ENCODE measurements at regions not wholly inside any gene's neighbourhood (a gene's known extent, or its start where the extent isn't known, plus 50 kb on each side); places are given as distances from the start of the nearest gene placed in this dataset.
"Not testable (repeated sequence)": the region's sequence is repeated elsewhere in the genome, so short reads cannot be mapped to it uniquely, and the experiment has no call there.

DNA sequence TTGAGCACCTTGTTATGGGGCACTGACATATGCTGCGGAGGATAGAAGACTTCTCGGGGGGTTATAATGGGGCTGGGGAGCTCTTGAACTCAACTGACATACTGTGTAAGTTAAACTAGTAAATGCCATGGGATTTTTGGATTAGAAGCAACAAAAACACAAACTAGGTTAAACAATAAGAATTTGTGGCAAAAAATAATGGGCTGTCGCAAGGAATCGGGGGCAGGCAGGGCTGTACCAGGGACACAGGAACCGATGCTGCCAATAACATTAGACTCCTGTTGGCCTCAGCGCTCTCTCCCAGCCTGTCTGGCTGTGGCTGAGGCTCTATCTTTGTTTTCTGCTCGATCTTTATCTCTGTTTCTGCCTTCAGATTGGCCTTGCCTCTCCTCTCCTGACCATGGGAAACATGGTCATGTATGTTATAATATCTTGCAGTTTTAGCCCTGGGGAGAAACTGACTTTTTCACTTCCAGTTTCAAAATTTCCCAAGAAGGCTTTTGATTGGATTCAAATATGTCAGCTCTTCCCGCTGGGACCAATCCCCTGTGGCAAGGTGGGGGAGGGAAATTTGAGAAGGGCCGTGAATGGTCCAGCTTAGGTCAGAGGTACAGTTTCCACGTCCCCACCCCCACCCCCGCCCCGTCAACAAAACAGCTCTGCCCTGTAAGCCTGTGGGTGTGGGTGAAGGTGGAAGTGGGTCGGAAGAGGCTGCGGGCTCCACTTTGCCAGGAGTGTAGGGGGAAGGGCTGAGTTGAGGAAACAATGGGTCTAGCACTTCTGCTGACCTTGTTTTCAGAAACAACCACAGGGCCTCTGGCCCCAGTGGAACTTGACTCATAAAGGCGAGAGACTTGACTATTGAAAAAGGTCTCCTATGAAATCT, 161.1 kb upstream of the TBL1XR1 start:
- DNase-seq (ENCODE audit: low spot score) = peak; percentile 39

DNA sequence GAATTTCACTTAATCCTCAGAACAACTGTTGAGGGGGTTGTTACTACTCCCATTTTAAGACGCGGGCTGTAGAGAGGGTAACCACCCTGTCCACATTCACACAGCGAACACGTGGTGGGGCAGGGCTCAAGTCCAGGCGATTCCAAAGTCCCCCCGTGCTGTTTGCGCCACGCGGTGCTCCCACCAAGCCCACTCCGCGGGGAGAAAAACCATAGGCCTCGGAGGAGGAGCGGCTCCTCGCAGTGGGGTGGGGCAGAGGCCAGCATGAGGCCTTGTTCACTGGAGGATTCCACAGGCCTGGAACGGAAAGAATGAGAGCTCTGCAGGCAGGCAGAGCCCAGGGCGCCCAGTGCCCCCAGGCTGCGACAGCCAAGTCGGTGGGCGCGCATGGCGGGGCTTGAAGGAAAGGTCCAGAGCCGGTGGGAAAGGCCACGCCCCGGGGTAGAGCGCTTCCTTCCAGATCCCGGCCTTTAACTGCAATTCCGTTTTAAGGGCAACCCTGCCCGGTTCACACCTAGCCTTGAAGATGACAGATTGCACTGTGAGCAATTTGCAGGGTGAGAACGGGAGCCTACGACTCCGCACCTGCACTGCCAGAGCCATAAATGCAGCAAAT, 161.8 kb upstream of the TBL1XR1 start:
- peak; percentile 42 for DNase-seq (ENCODE audit: low spot score)

GRCh38 chr3:177359593-177360357, 162.5 kb upstream of the TBL1XR1 start:
- DNase-seq (ENCODE audit: low spot score) = peak; percentile 96

DNA sequence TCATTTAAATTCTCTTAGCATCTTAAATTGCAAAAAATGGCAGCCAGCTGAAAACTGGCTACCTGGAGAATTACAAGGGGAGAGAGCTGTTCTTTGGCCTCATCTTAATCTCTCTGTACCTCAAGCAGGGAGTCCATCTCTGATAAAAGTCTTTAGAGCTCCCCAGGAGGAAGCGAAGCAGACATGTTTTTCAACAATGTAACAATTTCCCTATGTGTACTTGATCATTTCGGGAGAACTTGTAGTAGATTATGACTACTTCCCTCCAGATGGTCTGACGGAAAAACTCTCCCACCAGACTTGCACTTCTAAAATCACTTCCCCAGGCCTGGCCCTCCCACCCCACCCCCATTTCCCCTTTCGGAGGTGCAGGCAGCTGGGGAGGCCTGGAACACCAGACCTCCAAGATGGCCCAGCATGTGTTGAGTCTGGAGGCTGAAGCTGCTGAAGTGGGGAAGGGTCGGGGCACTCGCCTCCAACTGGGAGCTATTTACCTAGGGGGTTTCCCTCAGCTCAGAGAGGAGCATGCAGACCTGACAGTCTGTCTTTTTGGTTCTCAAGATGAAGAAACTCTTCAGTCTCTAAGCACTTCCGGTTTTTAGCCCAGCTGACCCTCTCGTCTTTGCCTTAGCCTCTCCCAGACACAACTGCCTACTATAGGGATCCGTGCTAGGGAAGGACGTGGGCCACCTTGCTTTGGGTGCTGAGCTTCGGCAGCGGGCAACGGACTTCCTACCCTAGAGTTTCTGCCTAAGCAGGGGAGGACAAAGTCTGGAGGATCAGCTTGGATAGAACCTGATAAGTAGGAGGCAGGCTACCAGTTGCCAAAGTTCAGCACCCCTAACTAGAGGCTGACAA, 164.0 kb upstream of the TBL1XR1 start:
- peak; percentile 24 for DNase-seq (ENCODE audit: low spot score)

DNA sequence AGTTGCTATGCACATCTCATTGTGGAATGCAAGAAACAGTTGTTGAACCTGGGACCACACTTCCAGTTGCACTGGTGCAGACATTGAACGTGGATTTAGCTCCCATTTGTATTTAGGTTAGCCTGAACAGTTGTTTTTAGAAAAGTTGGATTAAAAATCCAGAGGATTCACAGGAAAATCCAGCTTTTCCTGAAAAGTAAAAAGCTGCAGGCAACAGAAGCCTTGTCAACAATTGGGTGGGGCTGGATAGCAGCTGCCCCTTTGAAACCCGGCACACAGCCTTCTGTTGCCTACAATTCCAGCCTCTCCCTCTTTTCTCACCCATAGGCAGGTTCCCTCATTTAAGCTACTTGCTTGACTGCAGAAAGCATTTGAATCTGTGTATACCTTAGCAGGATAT, 165.3 kb upstream of the TBL1XR1 start:
- DNase-seq (ENCODE audit: low spot score) = no peak

- no peak for DNase-seq (ENCODE audit: low spot score)
Observed at GRCh38 chr3:177364236-177364635, 167.0 kb upstream of the TBL1XR1 start.

GRCh38 chr3:177365294-177365693, 168.0 kb upstream of the TBL1XR1 start:
- not testable (repeated sequence) for DNase-seq (ENCODE audit: low spot score)

DNA sequence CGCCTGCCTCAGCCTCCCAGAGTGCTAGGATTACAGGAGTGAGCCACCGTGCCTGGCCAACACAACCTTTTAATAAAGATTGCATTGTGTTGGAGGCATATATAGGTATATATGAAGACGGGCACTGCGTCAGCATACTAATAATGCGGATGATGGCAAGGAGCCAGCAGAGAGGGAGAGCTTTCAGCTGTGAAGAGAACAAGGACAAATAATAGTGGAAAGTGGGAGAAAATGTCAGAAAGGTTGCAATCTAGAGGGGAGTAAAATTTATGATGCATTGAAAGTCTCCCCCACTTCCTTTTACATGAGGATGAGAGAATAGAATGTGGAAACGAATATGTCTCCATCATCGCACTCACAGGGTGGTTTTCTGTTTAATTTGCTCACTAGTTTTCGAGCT, 170.5 kb upstream of the TBL1XR1 start:
- DNase-seq (ENCODE audit: low spot score) = no peak

- DNase-seq (ENCODE audit: low spot score) = no peak
Observed at GRCh38 chr3:177370246-177370822, 173.1 kb upstream of the TBL1XR1 start.

DNA sequence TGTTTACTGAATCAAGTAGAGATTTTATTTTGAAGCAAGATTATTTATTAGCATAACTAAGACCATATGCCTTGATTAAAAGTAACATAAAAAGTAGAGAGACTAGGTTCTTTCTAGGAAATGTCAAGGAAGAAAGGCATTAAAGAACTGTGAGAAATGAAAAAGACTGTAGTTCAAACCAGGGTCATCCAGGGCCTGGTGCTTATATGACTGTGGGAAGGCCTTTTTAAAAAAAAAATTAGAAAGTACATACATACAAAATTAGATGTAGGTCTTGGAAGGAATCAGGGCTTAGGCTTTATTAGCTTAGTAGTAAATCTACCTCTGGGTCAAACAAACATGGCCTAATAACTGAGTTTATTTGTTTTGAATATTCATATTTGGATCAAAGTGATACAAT, 173.9 kb upstream of the TBL1XR1 start:
- DNase-seq (ENCODE audit: low spot score) = no peak

GRCh38 chr3:177371888-177372287, 174.6 kb upstream of the TBL1XR1 start:
- no peak for DNase-seq (ENCODE audit: low spot score)

DNA sequence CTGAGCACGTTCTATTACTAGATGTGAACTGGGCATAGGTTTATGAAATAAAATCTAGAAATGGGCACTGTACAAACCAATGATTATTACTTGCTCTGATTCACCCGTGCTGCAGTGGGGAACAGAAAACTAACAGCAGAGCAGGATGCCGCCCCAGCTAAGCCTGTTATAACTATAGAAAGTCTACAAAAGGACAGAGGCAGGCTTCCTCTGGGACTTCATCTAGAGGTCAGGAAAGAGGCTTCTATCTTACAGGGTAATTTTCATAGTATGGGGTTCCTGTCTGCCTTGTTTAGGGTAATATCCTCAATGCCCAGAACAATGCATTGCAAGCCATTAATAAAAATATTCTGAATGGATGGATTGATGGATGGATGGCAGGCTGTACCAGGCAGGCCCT, 177.0 kb upstream of the TBL1XR1 start:
- no peak for DNase-seq (ENCODE audit: low spot score)

- DNase-seq (ENCODE audit: low spot score) = no peak
Observed at GRCh38 chr3:177375316-177375715, 178.0 kb upstream of the TBL1XR1 start.

- no peak for DNase-seq (ENCODE audit: low spot score)
Observed at GRCh38 chr3:177377166-177377565, 179.9 kb upstream of the TBL1XR1 start.

- no peak for DNase-seq (ENCODE audit: low spot score)
Observed at GRCh38 chr3:177378168-177378567, 180.9 kb upstream of the TBL1XR1 start.

- DNase-seq (ENCODE audit: low spot score) = peak; percentile 28
Observed at GRCh38 chr3:177379045-177379444, 181.8 kb upstream of the TBL1XR1 start.

DNA sequence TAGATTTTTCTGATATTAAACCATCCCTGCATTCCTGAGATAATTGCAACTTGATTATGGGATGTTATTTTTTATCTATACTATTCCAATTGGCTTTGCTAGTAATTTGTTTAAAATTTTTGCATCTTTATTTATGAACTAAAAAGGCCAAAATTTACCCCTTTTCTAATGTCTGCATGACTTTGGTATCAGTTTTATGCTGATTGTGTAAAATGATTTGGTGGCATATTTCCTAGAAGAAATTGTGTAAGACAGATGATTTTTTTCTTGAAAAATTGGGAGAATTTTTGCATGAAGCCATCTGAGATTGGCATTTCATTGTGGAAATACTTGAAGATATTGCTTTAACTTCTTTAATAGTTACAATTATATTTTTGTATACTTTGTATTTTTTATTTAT, 183.8 kb upstream of the TBL1XR1 start:
- DNase-seq (ENCODE audit: low spot score) = no peak

GRCh38 chr3:177382944-177383343, 185.7 kb upstream of the TBL1XR1 start:
- DNase-seq (ENCODE audit: low spot score) = no peak

GRCh38 chr3:177385186-177385585, 187.9 kb upstream of the TBL1XR1 start:
- DNase-seq (ENCODE audit: low spot score) = no peak

- DNase-seq (ENCODE audit: low spot score) = no peak
Observed at GRCh38 chr3:177385831-177386301, 188.6 kb upstream of the TBL1XR1 start.

- DNase-seq (ENCODE audit: low spot score) = no peak
Observed at GRCh38 chr3:177388209-177388608, 190.9 kb upstream of the TBL1XR1 start.
